Mesothelial cell of epicardium (in vitro differentiated cells): ENCODE measurements at regions not wholly inside any gene's neighbourhood (a gene's known extent, or its start where the extent isn't known, plus 50 kb on each side); places are given as distances from the start of the nearest gene placed in this dataset.
"Not testable (repeated sequence)": the region's sequence is repeated elsewhere in the genome, so short reads cannot be mapped to it uniquely, and the experiment has no call there.

ENCODE experiments used
- DNase-seq, 2 experiments: peaks; one replicate each; pipeline ENCODE4 v3.0.0; 2021; ENCODE audit warnings: low spot score in 2 of 2; ENCODE audit not compliant: unreplicated experiment in 2 of 2
- H3K27ac Mint-ChIP-seq: 2 replicates; pipeline ENCODE4 v1.8.0; 2021; ENCODE audit warnings: mixed read lengths
- H3K27me3 Mint-ChIP-seq: 2 replicates; pipeline ENCODE4 v1.8.0; 2021; ENCODE audit warnings: low read depth, mixed read lengths
- H3K36me3 Mint-ChIP-seq: 2 replicates; pipeline ENCODE4 v1.8.0; 2021; ENCODE audit warnings: mixed read lengths
- H3K4me1 Mint-ChIP-seq: 2 replicates; pipeline ENCODE4 v1.8.0; 2021; ENCODE audit warnings: mixed read lengths
- H3K4me3 Mint-ChIP-seq: 2 replicates; pipeline ENCODE4 v1.8.0; 2021; ENCODE audit warnings: mild to moderate bottlenecking, moderate library complexity, mixed read lengths
- H3K9me3 Mint-ChIP-seq: 2 replicates; pipeline ENCODE4 v1.8.0; 2021; ENCODE audit warnings: mixed read lengths
- TF ChIP-seq, protein P1 (sequence below): fragments of 200-600 bp; sonication (generic); IDR thresholded peaks from one replicate; pipeline ENCODE4 v1.5.0; 2021; ENCODE audit warnings: antibody characterized with exemption; ENCODE audit not compliant: unreplicated experiment

GRCh38 chr3:34111361-34111760, 312.9 kb downstream of the PDCD6IP start:
- Mint-ChIP-seq H3K4me1 (no peaks in the 10 kb centered on the region), H3K36me3 (no peaks in the 10 kb centered on the region), H3K4me3 (no peak overlapping the region), H3K27me3 (no peaks in the 10 kb centered on the region), H3K27ac (no peak overlapping the region), H3K9me3 (peaks cover 8% of the 10 kb centered on the region)
- no peak for DNase-seq
- TF ChIP-seq, protein P1, sequence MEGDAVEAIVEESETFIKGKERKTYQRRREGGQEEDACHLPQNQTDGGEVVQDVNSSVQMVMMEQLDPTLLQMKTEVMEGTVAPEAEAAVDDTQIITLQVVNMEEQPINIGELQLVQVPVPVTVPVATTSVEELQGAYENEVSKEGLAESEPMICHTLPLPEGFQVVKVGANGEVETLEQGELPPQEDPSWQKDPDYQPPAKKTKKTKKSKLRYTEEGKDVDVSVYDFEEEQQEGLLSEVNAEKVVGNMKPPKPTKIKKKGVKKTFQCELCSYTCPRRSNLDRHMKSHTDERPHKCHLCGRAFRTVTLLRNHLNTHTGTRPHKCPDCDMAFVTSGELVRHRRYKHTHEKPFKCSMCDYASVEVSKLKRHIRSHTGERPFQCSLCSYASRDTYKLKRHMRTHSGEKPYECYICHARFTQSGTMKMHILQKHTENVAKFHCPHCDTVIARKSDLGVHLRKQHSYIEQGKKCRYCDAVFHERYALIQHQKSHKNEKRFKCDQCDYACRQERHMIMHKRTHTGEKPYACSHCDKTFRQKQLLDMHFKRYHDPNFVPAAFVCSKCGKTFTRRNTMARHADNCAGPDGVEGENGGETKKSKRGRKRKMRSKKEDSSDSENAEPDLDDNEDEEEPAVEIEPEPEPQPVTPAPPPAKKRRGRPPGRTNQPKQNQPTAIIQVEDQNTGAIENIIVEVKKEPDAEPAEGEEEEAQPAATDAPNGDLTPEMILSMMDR = no peak

- not testable (repeated sequence) for H3K27ac Mint-ChIP-seq, H3K4me3 Mint-ChIP-seq, DNase-seq, H3K4me1 Mint-ChIP-seq, H3K36me3 Mint-ChIP-seq, H3K27me3 Mint-ChIP-seq
- H3K9me3 Mint-ChIP-seq = peaks cover 13% of the 10 kb centered on the region
These were observed 313.8 kb downstream of the PDCD6IP start for GRCh38 chr3:34112261-34112660.

DNA sequence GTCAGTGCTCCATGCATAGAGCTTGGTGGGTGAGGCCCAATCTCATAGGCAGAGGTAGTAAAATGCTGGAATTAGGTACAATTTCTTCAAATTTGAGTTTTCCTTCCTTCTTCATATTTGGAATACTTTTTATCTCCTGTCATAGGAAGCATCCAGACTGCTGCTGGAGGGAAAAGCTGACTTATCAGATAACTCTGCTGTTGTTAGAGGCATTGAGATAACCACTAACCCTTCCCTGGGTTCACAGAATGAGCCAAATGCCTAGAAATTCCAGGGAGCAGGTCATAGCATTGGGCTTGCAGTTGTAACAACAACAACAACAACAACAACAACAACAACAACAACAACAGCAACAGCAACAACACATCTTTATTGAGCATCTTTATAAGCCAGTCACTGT, 332.7 kb downstream of the PDCD6IP start:
- TF ChIP-seq, protein P1 = no peak
- H3K36me3 Mint-ChIP-seq = no peaks in the 10 kb centered on the region
- no peak overlapping the region for H3K4me3 Mint-ChIP-seq
- peaks cover 25% of the 10 kb centered on the region for H3K9me3 Mint-ChIP-seq
- no peak for DNase-seq
- H3K4me1 Mint-ChIP-seq = peaks cover 7% of the 10 kb centered on the region
- H3K27me3 Mint-ChIP-seq = no peaks in the 10 kb centered on the region
- H3K27ac Mint-ChIP-seq = no peak overlapping the region

DNA sequence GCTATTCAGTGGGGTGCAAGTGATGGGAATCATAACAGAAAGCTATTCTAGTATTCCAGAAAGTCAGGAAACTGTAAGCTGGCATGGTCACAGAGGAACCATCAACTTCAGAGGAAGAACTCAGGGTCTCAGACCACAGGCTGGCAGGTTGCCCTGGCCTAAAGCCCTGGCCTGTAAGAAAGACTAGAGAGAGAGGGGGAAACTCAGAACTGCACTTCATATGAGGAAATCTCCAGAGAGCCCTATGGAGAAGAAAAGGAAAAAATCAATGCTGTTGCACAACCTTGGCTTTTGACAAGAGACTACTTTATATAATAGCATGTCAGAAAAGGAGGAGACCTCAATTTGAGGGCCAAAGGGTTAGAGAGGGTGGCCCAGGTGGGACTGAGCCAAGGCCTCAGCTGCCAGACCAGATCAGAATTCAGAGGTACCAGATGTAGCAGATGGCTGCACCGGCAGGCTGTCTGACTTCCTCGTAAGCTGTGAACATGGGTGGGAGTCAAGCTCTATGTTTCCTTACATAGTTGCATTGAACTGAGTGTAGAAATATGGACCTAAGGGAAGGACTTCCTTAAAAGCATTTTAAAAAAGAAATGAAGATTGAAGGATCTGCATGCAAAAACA, 333.8 kb downstream of the PDCD6IP start:
- no peak overlapping the region for H3K27ac Mint-ChIP-seq
- no peak for DNase-seq
- H3K36me3 Mint-ChIP-seq = no peaks in the 10 kb centered on the region
- TF ChIP-seq, protein P1 = no peak
- peaks cover 30% of the 10 kb centered on the region for H3K9me3 Mint-ChIP-seq
- H3K27me3 Mint-ChIP-seq = no peaks in the 10 kb centered on the region
- H3K4me3 Mint-ChIP-seq = no peak overlapping the region
- H3K4me1 Mint-ChIP-seq = peaks cover 7% of the 10 kb centered on the region

- DNase-seq = no peak
- TF ChIP-seq, protein P1 = no peak
- Mint-ChIP-seq H3K4me3 (no peak overlapping the region), H3K36me3 (no peaks in the 10 kb centered on the region), H3K4me1 (no peaks in the 10 kb centered on the region), H3K9me3 (peaks cover 38% of the 10 kb centered on the region), H3K27ac (no peak overlapping the region), H3K27me3 (no peaks in the 10 kb centered on the region)
These were observed 341.1 kb downstream of the PDCD6IP start for GRCh38 chr3:34139566-34139965.

DNA sequence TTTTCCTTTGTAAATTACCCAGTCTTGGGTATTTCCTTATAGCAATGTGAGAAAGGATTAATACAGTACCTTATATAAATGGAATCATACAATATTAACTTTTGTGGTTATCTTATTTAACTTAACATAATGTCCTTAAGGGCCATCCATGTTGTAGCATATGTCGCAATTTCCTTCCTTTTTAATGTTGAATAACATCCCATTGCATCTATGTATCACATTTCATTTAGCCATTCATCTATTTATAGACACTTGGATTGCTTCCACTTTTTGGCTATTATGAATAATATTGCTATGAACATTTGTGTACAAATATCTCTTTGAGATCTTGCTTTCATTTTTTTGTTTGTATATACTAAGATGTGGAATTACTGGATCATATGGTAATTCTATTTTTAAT, 342.2 kb downstream of the PDCD6IP start:
- no peak overlapping the region for H3K27ac Mint-ChIP-seq
- H3K27me3 Mint-ChIP-seq = no peaks in the 10 kb centered on the region
- TF ChIP-seq, protein P1 = no peak
- H3K4me3 Mint-ChIP-seq = no peak overlapping the region
- no peaks in the 10 kb centered on the region for H3K4me1 Mint-ChIP-seq
- DNase-seq = no peak
- H3K9me3 Mint-ChIP-seq = peaks cover 28% of the 10 kb centered on the region
- H3K36me3 Mint-ChIP-seq = no peaks in the 10 kb centered on the region
